ENCODE measurements at regions not wholly inside any gene's neighbourhood (a gene's known extent, or its start where the extent isn't known, plus 50 kb on each side); places are given as distances from the start of the nearest gene placed in this dataset.

DNA sequence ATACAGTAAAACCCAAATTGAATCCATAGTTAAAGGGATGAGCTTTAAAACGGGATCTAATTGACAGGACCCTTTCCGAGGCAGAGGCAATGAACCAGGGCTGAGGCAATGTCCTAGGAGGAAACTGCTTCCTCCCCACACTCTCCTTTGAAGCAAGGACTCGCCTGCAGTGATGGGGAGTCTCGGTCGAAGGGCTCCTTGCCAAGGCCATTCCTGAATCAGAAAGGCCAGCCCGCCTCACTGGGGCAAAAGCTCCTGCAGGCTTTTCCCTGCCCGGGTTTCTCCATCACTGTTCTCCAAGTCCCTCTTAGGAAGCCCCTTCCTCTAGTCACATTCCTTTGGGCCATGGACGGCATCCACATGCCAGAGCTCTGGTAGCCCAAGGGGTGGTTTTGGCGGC, 132.0 kb downstream of the RBFOX3 start:
- TF ChIP-seq EZH2 (IDR thresholded peaks at IDR 0.05; ENCODE audit: insufficient read depth, poor library complexity, severe bottlenecking) (no peak), EZH2phosphoT487 (IDR thresholded peaks at IDR 0.05; ENCODE audit: insufficient read depth, low read depth) (no peak)

Data from GM23248 (cell line).